ENCODE measurements at regions not wholly inside any gene's neighbourhood (a gene's known extent, or its start where the extent isn't known, plus 50 kb on each side); places are given as distances from the start of the nearest gene placed in this dataset.
A peak's percentile ranks its signal among the peaks of the same experiment; 100 is the strongest.

- DNase-seq: no peak
Observed at GRCh38 chr11:82365351-82365750, 368.3 kb downstream of the FAM181B start.

GRCh38 chr11:82356316-82356715, 377.3 kb downstream of the FAM181B start:
- no peak for DNase-seq

- DNase-seq: no peak
Observed at GRCh38 chr11:82355313-82355823, 378.3 kb downstream of the FAM181B start.

- DNase-seq: no peak
Observed at GRCh38 chr11:82326853-82327252, 406.8 kb downstream of the FAM181B start.

GRCh38 chr11:82321206-82321605, 412.5 kb downstream of the FAM181B start:
- no peak for DNase-seq

- DNase-seq: no peak
Observed at GRCh38 chr11:82315093-82315492, 418.6 kb downstream of the FAM181B start.

- no peak for DNase-seq
Observed at GRCh38 chr11:82308979-82309378, 424.7 kb downstream of the FAM181B start.

GRCh38 chr11:82305123-82305522, 428.5 kb downstream of the FAM181B start:
- DNase-seq: no peak

GRCh38 chr11:82303671-82304070, 430.0 kb downstream of the FAM181B start:
- DNase-seq: no peak

- DNase-seq: no peak
Observed at GRCh38 chr11:82288471-82288870, 445.2 kb downstream of the FAM181B start.

- no peak for DNase-seq
Observed at GRCh38 chr11:82270870-82271269, 462.8 kb downstream of the FAM181B start.

GRCh38 chr11:82268627-82269026, 465.0 kb downstream of the FAM181B start:
- DNase-seq: no peak

- DNase-seq: no peak
Observed at GRCh38 chr11:82267186-82267585, 466.5 kb downstream of the FAM181B start.

GRCh38 chr11:82261367-82261766, 472.3 kb downstream of the FAM181B start:
- DNase-seq: no peak

- DNase-seq: no peak
Observed at GRCh38 chr11:82250047-82250446, 483.6 kb downstream of the FAM181B start.

- no peak for DNase-seq
Observed at GRCh38 chr11:82246926-82247325, 486.7 kb downstream of the FAM181B start.

- DNase-seq: no peak
Observed at GRCh38 chr11:82239498-82239897, 494.2 kb downstream of the FAM181B start.

GRCh38 chr11:82234256-82234655, 499.4 kb downstream of the FAM181B start:
- DNase-seq: no peak

- DNase-seq: no peak
Observed at GRCh38 chr11:82233201-82233600, 500.5 kb downstream of the FAM181B start.

- DNase-seq: peak; percentile 30
Observed at GRCh38 chr11:82229341-82229740, 504.3 kb downstream of the FAM181B start.

- DNase-seq: no peak
Observed at GRCh38 chr11:82225930-82226329, 507.7 kb downstream of the FAM181B start.

GRCh38 chr11:82225502-82225901, 508.2 kb downstream of the FAM181B start:
- no peak for DNase-seq

GRCh38 chr11:82216927-82217570, 516.6 kb downstream of the FAM181B start:
- no peak for DNase-seq

- no peak for DNase-seq
Observed at GRCh38 chr11:82210011-82210410, 523.7 kb downstream of the FAM181B start.

- DNase-seq: no peak
Observed at GRCh38 chr11:82195283-82195682, 538.4 kb downstream of the FAM181B start.
